SK-N-SH treated with all-trans-retinoic acid at 6 μM for 48 hours (cell line): ENCODE measurements at regions not wholly inside any gene's neighbourhood (a gene's known extent, or its start where the extent isn't known, plus 50 kb on each side); places are given as distances from the start of the nearest gene placed in this dataset.

Experiments
- ATAC-seq: fragments of 200-7000 bp; cut with Tn5 transposase; 3 replicates; pipeline ENCODE4 v1.9.1; 2020; ENCODE audit warnings: mild to moderate bottlenecking, moderate library complexity
- ARNTL ChIP-seq: fragments of 450-650 bp; formaldehyde crosslinking; IDR thresholded peaks from 2 replicates; pipeline ENCODE4 v1.5.0; 2020; ENCODE audit warnings: low read depth, mild to moderate bottlenecking, moderate library complexity, borderline replicate concordance
- BACH2 ChIP-seq: fragments of 250-450 bp; sonication (Bioruptor Pico); IDR thresholded peaks from 2 replicates; pipeline ENCODE4 v1.9.0; 2021; ENCODE audit warnings: mild to moderate bottlenecking, borderline replicate concordance
- CSDC2 ChIP-seq: fragments of 250-450 bp; sonication (Bioruptor Pico); IDR thresholded peaks from 2 replicates; pipeline ENCODE4 v1.5.0; 2020; ENCODE audit warnings: mild to moderate bottlenecking, moderate library complexity
- CSRNP3 ChIP-seq: fragments of 250-450 bp; sonication (Bioruptor Pico); IDR thresholded peaks from 2 replicates; pipeline ENCODE4 v1.5.1; 2021; ENCODE audit warnings: mild to moderate bottlenecking, moderate library complexity
- ESRRG ChIP-seq: fragments of 250-450 bp; sonication (Bioruptor Pico); IDR thresholded peaks from 2 replicates; pipeline ENCODE4 v1.6.1; 2021; ENCODE audit warnings: mild to moderate bottlenecking
- GLIS3 ChIP-seq: fragments of 250-450 bp; sonication (Bioruptor Pico); IDR thresholded peaks from 2 replicates; pipeline ENCODE4 v1.5.0; 2020; ENCODE audit warnings: mild to moderate bottlenecking, moderate library complexity
- ISL1 ChIP-seq: fragments of 250-450 bp; sonication (Bioruptor Pico); IDR thresholded peaks from 2 replicates; pipeline ENCODE4 v2.1.2; 2022; ENCODE audit warnings: mild to moderate bottlenecking, moderate library complexity
- OSR1 ChIP-seq: fragments of 250-450 bp; sonication (Bioruptor Pico); IDR thresholded peaks from 2 replicates; pipeline ENCODE4 v1.8.0; 2022; ENCODE audit warnings: moderate library complexity, mild to moderate bottlenecking, inconsistent platforms
- POU6F1 ChIP-seq: fragments of 250-450 bp; sonication (Bioruptor Pico); IDR thresholded peaks from 2 replicates; pipeline ENCODE4 v1.8.0; 2021; ENCODE audit warnings: low read depth, mild to moderate bottlenecking, moderate library complexity, borderline replicate concordance
- PPARA ChIP-seq: fragments of 250-450 bp; sonication (Bioruptor Pico); IDR thresholded peaks from 2 replicates; pipeline ENCODE4 v1.5.0; 2020; ENCODE audit warnings: mild to moderate bottlenecking, borderline replicate concordance
- RARB ChIP-seq: fragments of 250-450 bp; sonication (Bioruptor Pico); IDR thresholded peaks from 2 replicates; pipeline ENCODE4 v1.8.0; 2021; ENCODE audit warnings: mild to moderate bottlenecking, moderate library complexity
- SNAI2 ChIP-seq: fragments of 250-450 bp; sonication (Bioruptor Pico); IDR thresholded peaks from 2 replicates; pipeline ENCODE4 v1.5.0; 2020; ENCODE audit warnings: mild to moderate bottlenecking, moderate library complexity
- TCF4 ChIP-seq: fragments of 250-450 bp; sonication (Bioruptor Pico); IDR thresholded peaks from 2 replicates; pipeline ENCODE4 v1.8.0; 2021; ENCODE audit warnings: mild to moderate bottlenecking, moderate library complexity, borderline replicate concordance
- TOX ChIP-seq: fragments of 250-450 bp; sonication (Bioruptor Pico); IDR thresholded peaks from 2 replicates; pipeline ENCODE4 v1.8.0; 2021; ENCODE audit warnings: mild to moderate bottlenecking, moderate library complexity, borderline replicate concordance
- ZC3H10 ChIP-seq: fragments of 250-450 bp; sonication (Bioruptor Pico); IDR thresholded peaks from 2 replicates; pipeline ENCODE4 v1.5.1; 2021; ENCODE audit warnings: mild to moderate bottlenecking, moderate library complexity
- ZFP3 ChIP-seq: fragments of 250-450 bp; sonication (Bioruptor Pico); IDR thresholded peaks from 2 replicates; pipeline ENCODE4 v1.5.0; 2020; ENCODE audit warnings: mild to moderate bottlenecking, moderate library complexity
- ZFP30 ChIP-seq: fragments of 450-650 bp; formaldehyde crosslinking; IDR thresholded peaks from 2 replicates; pipeline ENCODE4 v1.5.0; 2022; ENCODE audit warnings: mild to moderate bottlenecking, moderate library complexity
- ZNF565 ChIP-seq: fragments of 450-650 bp; formaldehyde crosslinking; conservative IDR thresholded peaks from 2 replicates; pipeline ENCODE4 v1.5.0; 2020; ENCODE audit warnings: low read depth, mild to moderate bottlenecking, moderate library complexity
- ZNF70 ChIP-seq: fragments of 450-650 bp; formaldehyde crosslinking; IDR thresholded peaks from 2 replicates; pipeline ENCODE4 v1.5.0; 2020; ENCODE audit warnings: mild to moderate bottlenecking, moderate library complexity
- ZNF8 ChIP-seq: fragments of 450-650 bp; formaldehyde crosslinking; IDR thresholded peaks from 2 replicates; pipeline ENCODE4 v1.5.0; 2020; ENCODE audit warnings: mild to moderate bottlenecking, moderate library complexity
- TF ChIP-seq, protein P1 (sequence below): fragments of 250-450 bp; sonication (Bioruptor Pico); IDR thresholded peaks from 2 replicates; pipeline ENCODE4 v1.5.1; 2020; ENCODE audit warnings: low read depth, mild to moderate bottlenecking, moderate library complexity
- TF ChIP-seq, protein P2 (sequence below): fragments of 250-450 bp; sonication (Bioruptor Pico); IDR thresholded peaks from 2 replicates; pipeline ENCODE4 v1.8.0; 2020; ENCODE audit warnings: mild to moderate bottlenecking, moderate library complexity, borderline replicate concordance
- TF ChIP-seq, protein P3 (sequence below): fragments of 250-450 bp; sonication (Bioruptor Pico); IDR thresholded peaks from 2 replicates; pipeline ENCODE4 v1.5.0; 2020; ENCODE audit warnings: mild to moderate bottlenecking, moderate library complexity

- ATAC-seq, result no peak
- TF ChIP-seq CSDC2 (CRISPR knock-in tag) (no peak), TCF4 (CRISPR knock-in tag) (no peak), ISL1 (CRISPR knock-in tag) (no peak), ZC3H10 (CRISPR knock-in tag) (no peak), ZFP30 (CRISPR knock-in tag) (no peak), PPARA (CRISPR knock-in tag) (no peak), ZFP3 (CRISPR knock-in tag) (no peak), ZNF565 (CRISPR knock-in tag) (no peak), POU6F1 (CRISPR knock-in tag) (no peak), ZNF70 (no peak), CSRNP3 (CRISPR knock-in tag) (no peak), ZNF8 (CRISPR knock-in tag) (no peak), OSR1 (CRISPR knock-in tag) (no peak), ARNTL (CRISPR knock-in tag) (no peak), TOX (no peak), BACH2 (CRISPR knock-in tag) (no peak)
- TF ChIP-seq, protein P1, sequence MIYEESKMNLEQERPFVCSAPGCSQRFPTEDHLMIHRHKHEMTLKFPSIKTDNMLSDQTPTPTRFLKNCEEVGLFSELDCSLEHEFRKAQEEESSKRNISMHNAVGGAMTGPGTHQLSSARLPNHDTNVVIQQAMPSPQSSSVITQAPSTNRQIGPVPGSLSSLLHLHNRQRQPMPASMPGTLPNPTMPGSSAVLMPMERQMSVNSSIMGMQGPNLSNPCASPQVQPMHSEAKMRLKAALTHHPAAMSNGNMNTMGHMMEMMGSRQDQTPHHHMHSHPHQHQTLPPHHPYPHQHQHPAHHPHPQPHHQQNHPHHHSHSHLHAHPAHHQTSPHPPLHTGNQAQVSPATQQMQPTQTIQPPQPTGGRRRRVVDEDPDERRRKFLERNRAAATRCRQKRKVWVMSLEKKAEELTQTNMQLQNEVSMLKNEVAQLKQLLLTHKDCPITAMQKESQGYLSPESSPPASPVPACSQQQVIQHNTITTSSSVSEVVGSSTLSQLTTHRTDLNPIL (CRISPR knock-in tag), result no peak
- TF ChIP-seq, protein P2, sequence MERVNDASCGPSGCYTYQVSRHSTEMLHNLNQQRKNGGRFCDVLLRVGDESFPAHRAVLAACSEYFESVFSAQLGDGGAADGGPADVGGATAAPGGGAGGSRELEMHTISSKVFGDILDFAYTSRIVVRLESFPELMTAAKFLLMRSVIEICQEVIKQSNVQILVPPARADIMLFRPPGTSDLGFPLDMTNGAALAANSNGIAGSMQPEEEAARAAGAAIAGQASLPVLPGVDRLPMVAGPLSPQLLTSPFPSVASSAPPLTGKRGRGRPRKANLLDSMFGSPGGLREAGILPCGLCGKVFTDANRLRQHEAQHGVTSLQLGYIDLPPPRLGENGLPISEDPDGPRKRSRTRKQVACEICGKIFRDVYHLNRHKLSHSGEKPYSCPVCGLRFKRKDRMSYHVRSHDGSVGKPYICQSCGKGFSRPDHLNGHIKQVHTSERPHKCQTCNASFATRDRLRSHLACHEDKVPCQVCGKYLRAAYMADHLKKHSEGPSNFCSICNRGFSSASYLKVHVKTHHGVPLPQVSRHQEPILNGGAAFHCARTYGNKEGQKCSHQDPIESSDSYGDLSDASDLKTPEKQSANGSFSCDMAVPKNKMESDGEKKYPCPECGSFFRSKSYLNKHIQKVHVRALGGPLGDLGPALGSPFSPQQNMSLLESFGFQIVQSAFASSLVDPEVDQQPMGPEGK (CRISPR knock-in tag), result no peak
- TF ChIP-seq, protein P3, sequence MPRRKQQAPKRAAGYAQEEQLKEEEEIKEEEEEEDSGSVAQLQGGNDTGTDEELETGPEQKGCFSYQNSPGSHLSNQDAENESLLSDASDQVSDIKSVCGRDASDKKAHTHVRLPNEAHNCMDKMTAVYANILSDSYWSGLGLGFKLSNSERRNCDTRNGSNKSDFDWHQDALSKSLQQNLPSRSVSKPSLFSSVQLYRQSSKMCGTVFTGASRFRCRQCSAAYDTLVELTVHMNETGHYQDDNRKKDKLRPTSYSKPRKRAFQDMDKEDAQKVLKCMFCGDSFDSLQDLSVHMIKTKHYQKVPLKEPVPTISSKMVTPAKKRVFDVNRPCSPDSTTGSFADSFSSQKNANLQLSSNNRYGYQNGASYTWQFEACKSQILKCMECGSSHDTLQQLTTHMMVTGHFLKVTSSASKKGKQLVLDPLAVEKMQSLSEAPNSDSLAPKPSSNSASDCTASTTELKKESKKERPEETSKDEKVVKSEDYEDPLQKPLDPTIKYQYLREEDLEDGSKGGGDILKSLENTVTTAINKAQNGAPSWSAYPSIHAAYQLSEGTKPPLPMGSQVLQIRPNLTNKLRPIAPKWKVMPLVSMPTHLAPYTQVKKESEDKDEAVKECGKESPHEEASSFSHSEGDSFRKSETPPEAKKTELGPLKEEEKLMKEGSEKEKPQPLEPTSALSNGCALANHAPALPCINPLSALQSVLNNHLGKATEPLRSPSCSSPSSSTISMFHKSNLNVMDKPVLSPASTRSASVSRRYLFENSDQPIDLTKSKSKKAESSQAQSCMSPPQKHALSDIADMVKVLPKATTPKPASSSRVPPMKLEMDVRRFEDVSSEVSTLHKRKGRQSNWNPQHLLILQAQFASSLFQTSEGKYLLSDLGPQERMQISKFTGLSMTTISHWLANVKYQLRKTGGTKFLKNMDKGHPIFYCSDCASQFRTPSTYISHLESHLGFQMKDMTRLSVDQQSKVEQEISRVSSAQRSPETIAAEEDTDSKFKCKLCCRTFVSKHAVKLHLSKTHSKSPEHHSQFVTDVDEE (CRISPR knock-in tag), result no peak
Measured at GRCh38 chr12:38389614-38390013, 73.0 kb downstream of the ALG10B start.

DNA sequence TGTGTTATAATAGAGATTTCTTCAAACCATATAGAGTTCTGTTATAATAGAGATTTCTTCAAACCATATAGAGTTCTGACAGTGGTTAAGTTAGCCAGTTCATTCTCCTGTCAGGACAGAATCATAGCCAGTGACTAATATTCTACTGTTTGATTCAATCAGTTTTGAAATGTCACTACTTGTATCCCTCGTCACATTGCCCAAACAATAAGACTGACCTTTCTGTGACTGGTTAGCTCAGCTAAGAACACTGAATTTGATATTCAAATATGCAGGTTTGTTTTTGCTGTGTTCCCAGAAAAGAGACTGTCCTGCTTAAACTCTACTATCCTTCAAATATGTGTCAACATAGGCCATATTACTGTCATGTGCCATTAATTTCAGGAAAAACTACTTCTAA, 74.4 kb downstream of the ALG10B start:
- TF ChIP-seq RARB (no peak), TCF4 (CRISPR knock-in tag) (no peak), ISL1 (CRISPR knock-in tag) (no peak)
- no peak for ATAC-seq

DNA sequence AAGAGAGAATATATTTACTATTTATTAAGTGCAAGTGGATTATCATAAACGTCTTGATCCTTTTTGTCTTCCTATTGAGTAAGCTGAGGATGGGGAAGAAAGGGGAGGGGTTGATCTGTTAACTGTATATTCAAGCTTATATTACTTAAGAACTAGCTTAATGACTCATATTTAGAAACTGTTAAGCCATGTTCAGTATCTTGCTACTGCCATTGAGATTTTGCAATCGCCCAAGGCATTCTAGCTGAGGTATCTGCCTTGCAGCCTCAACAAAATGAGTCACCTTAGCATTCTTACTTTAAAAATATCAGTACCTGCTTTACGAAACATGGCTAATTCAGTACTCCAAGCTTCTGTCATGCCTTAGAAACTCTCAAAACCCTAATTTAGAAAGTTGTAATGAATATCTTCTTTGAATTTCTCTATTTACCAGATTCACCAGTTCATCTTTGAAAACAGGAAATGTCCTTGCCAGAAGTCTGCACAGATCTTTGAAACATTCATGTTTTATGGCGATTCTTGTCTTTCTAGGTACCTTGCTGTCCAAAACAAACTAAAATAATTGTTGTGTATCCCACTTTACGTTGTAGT, 76.1 kb downstream of the ALG10B start:
- no peak for ATAC-seq
- TF ChIP-seq ZFP30 (CRISPR knock-in tag) (no peak), BACH2 (CRISPR knock-in tag) (no peak), ISL1 (CRISPR knock-in tag) (no peak; the same call in 1 of the 2 replicates), ESRRG (no peak), ZC3H10 (CRISPR knock-in tag) (no peak), SNAI2 (CRISPR knock-in tag) (no peak), TOX (no peak), ARNTL (CRISPR knock-in tag) (no peak), ZFP3 (CRISPR knock-in tag) (no peak), OSR1 (CRISPR knock-in tag) (no peak), ZNF8 (CRISPR knock-in tag) (no peak), TCF4 (CRISPR knock-in tag) (no peak), GLIS3 (CRISPR knock-in tag) (no peak), ZNF70 (no peak)
- TF ChIP-seq, protein P3 (CRISPR knock-in tag), result no peak
- TF ChIP-seq, protein P2 (CRISPR knock-in tag), result no peak
